Spinal cord (tissue), 9 donors: ENCODE measurements at regions not wholly inside any gene's neighbourhood (a gene's known extent, or its start where the extent isn't known, plus 50 kb on each side); places are given as distances from the start of the nearest gene placed in this dataset.

Experiments
- DNase-seq, 6 donors: peaks; one replicate each; pipeline versions ENCODE4 v3.0.0 to v3.0.0-alpha.2; 2013 to 2015; ENCODE audit warnings: low spot score in 6 of 6, low read depth in 4 of 6
- H3K27ac ChIP-seq: one replicate; pipeline ENCODE4 v1.5.1; 2013; ENCODE audit warnings: low read depth, low read length, control low read depth
- H3K27me3 ChIP-seq: one replicate; pipeline ENCODE4 v1.6.1; 2013; ENCODE audit warnings: low read length; ENCODE audit not compliant: control insufficient read depth, insufficient read depth
- H3K36me3 ChIP-seq: one replicate; pipeline ENCODE4 v1.6.1; 2013; ENCODE audit warnings: low read length; ENCODE audit not compliant: control insufficient read depth, insufficient read depth
- H3K4me1 ChIP-seq: one replicate; pipeline ENCODE4 v1.6.1; 2013; ENCODE audit warnings: low read length; ENCODE audit not compliant: control insufficient read depth, insufficient read depth
- H3K4me3 ChIP-seq: one replicate; pipeline ENCODE4 v1.5.1; 2013; ENCODE audit warnings: low read depth, low read length, control low read depth
- H3K9me3 ChIP-seq: one replicate; pipeline ENCODE4 v1.6.1; 2013; ENCODE audit warnings: low read length; ENCODE audit not compliant: control insufficient read depth, insufficient read depth
- WGBS: methylation state at CpG from one replicate; pipeline ENCODE4 v1.1.5; 2013; ENCODE audit warnings: missing lambda C conversion rate; ENCODE audit not compliant: insufficient coverage; 5-methylcytosine and 5-hydroxymethylcytosine counted together
- donor health status: healthy.

GRCh38 chr6:134722200-134722870, 227.6 kb downstream of the ALDH8A1 start:
- no peaks in the 10 kb centered on the region for H3K9me3 ChIP-seq
- no peaks in the 10 kb centered on the region for H3K36me3 ChIP-seq
- no peak for DNase-seq
- no peaks in the 10 kb centered on the region for H3K27me3 ChIP-seq
- peaks cover 3% of the 10 kb centered on the region for H3K4me1 ChIP-seq
- H3K4me3 ChIP-seq, result no peak overlapping the region
- H3K27ac ChIP-seq, result peak overlapping the region; percentile 69
- WGBS, result no CpG with 5 or more reads among the region's 5 CpGs

- H3K27ac ChIP-seq, result peak overlapping the region; percentile 64
- DNase-seq, result no peak
- 100% methylated on average over 1 of the region's 2 CpGs for WGBS
Observed at GRCh38 chr6:134721060-134721405, 228.9 kb downstream of the ALDH8A1 start.

GRCh38 chr6:134720353-134721059, 229.4 kb downstream of the ALDH8A1 start:
- 56% methylated on average over 2 of the region's 4 CpGs for WGBS
- peak in 2 of 6 donors; percentile 48 to 71 for DNase-seq
- Histone ChIP-seq H3K4me1 (no peaks in the 10 kb centered on the region), H3K9me3 (no peaks in the 10 kb centered on the region), H3K36me3 (no peaks in the 10 kb centered on the region), H3K4me3 (no peak overlapping the region), H3K27ac (peak overlapping the region; percentile 64), H3K27me3 (no peaks in the 10 kb centered on the region)

More at GRCh38 chr6:134721060-134721405, 228.9 kb downstream of the ALDH8A1 start:
- H3K9me3 ChIP-seq, result no peaks in the 10 kb centered on the region
- no peaks in the 10 kb centered on the region for H3K36me3 ChIP-seq
- no peak overlapping the region for H3K4me3 ChIP-seq
- H3K4me1 ChIP-seq, result peaks cover 3% of the 10 kb centered on the region
- H3K27me3 ChIP-seq, result no peaks in the 10 kb centered on the region

GRCh38 chr6:134719911-134720310, 230.0 kb downstream of the ALDH8A1 start:
- Histone ChIP-seq H3K9me3 (no peaks in the 10 kb centered on the region), H3K36me3 (no peaks in the 10 kb centered on the region), H3K27me3 (no peaks in the 10 kb centered on the region), H3K4me1 (no peaks in the 10 kb centered on the region), H3K27ac (peak overlapping the region; percentile 64), H3K4me3 (no peak overlapping the region)
- WGBS, result 100% methylated on average over 1 of the region's 2 CpGs
- DNase-seq, result no peak

GRCh38 chr6:134719286-134719685, 230.6 kb downstream of the ALDH8A1 start:
- DNase-seq, result no peak
- Histone ChIP-seq H3K4me1 (no peaks in the 10 kb centered on the region), H3K36me3 (no peaks in the 10 kb centered on the region), H3K4me3 (no peak overlapping the region), H3K27me3 (no peaks in the 10 kb centered on the region), H3K9me3 (no peaks in the 10 kb centered on the region), H3K27ac (no peak overlapping the region)
- WGBS, result 100% methylated on average over 1 of the region's 6 CpGs

GRCh38 chr6:134714679-134715078, 235.2 kb downstream of the ALDH8A1 start:
- H3K27me3 ChIP-seq, result no peaks in the 10 kb centered on the region
- H3K9me3 ChIP-seq, result no peaks in the 10 kb centered on the region
- 81% methylated on average over 4 of the region's 8 CpGs for WGBS
- H3K36me3 ChIP-seq, result no peaks in the 10 kb centered on the region
- DNase-seq, result no peak
- H3K27ac ChIP-seq, result no peak overlapping the region
- H3K4me1 ChIP-seq, result no peaks in the 10 kb centered on the region
- H3K4me3 ChIP-seq, result no peak overlapping the region

- WGBS, result 83% methylated on average over 1 of the region's 4 CpGs
- no peak overlapping the region for H3K27ac ChIP-seq
- H3K36me3 ChIP-seq, result no peaks in the 10 kb centered on the region
- H3K9me3 ChIP-seq, result no peaks in the 10 kb centered on the region
- no peaks in the 10 kb centered on the region for H3K4me1 ChIP-seq
- no peak for DNase-seq
- H3K27me3 ChIP-seq, result no peaks in the 10 kb centered on the region
- H3K4me3 ChIP-seq, result no peak overlapping the region
Observed at GRCh38 chr6:134714113-134714512, 235.8 kb downstream of the ALDH8A1 start.

GRCh38 chr6:134712311-134712710, 237.6 kb downstream of the ALDH8A1 start:
- Histone ChIP-seq H3K4me1 (no peaks in the 10 kb centered on the region), H3K27me3 (no peaks in the 10 kb centered on the region), H3K9me3 (no peaks in the 10 kb centered on the region), H3K36me3 (no peaks in the 10 kb centered on the region), H3K4me3 (no peak overlapping the region), H3K27ac (no peak overlapping the region)
- DNase-seq, result no peak

GRCh38 chr6:134708079-134708478, 241.8 kb downstream of the ALDH8A1 start:
- WGBS, result no CpG with 5 or more reads among the region's 1 CpG
- Histone ChIP-seq H3K9me3 (no peaks in the 10 kb centered on the region), H3K36me3 (no peaks in the 10 kb centered on the region), H3K4me1 (no peaks in the 10 kb centered on the region), H3K27ac (no peak overlapping the region), H3K27me3 (no peaks in the 10 kb centered on the region), H3K4me3 (no peak overlapping the region)
- DNase-seq, result no peak
